Hepatocyte (in vitro differentiated cells): ENCODE measurements at regions not wholly inside any gene's neighbourhood (a gene's known extent, or its start where the extent isn't known, plus 50 kb on each side); places are given as distances from the start of the nearest gene placed in this dataset.

ENCODE experiments used
- CTCF ChIP-seq: fragments of 200-600 bp; sonication (generic); IDR thresholded peaks from 2 replicates; pipeline ENCODE4 v1.5.1; 2016; ENCODE audit warnings: antibody characterized with exemption, mild to moderate bottlenecking; ENCODE audit not compliant: poor library complexity
- EZH2 ChIP-seq: fragments of 200-600 bp; sonication (generic); IDR thresholded peaks from 2 replicates; pipeline ENCODE4 v1.6.1; 2016; ENCODE audit warnings: antibody characterized with exemption, mild to moderate bottlenecking, borderline replicate concordance
- EZH2phosphoT487 ChIP-seq: fragments of 200-600 bp; sonication (generic); IDR thresholded peaks from one replicate; pipeline ENCODE4 v1.6.1; 2018; ENCODE audit warnings: antibody characterized with exemption, mild to moderate bottlenecking, low read depth, moderate library complexity; ENCODE audit not compliant: unreplicated experiment, severe bottlenecking

GRCh38 chrX:94455782-94456181, 781.8 kb downstream of the FAM133A start:
- no peak for TF ChIP-seq CTCF
- no peak for TF ChIP-seq EZH2
- no peak for TF ChIP-seq EZH2phosphoT487
